Right ventricle myocardium inferior (tissue), 1 donor: ENCODE measurements at regions not wholly inside any gene's neighbourhood (a gene's known extent, or its start where the extent isn't known, plus 50 kb on each side); places are given as distances from the start of the nearest gene placed in this dataset.
"Not testable (repeated sequence)": the region's sequence is repeated elsewhere in the genome, so short reads cannot be mapped to it uniquely, and the experiment has no call there.

ENCODE experiments used
- ATAC-seq: fragments of 200-7000 bp; cut with Tn5 transposase; one replicate; pipeline ENCODE4 v1.9.1; 2020; ENCODE audit warnings: mild to moderate bottlenecking, moderate library complexity
- DNase-seq: peaks from one replicate; pipeline ENCODE4 v3.0.0; 2021; ENCODE audit errors: missing footprints
- intact Hi-C: fragments of 100-400 bp; cut with DNase I; formaldehyde crosslinking; loops from one replicate; pipeline ENCODE4 v1.11.0; 2022
- donor health status: DM: no; HTN: yes; CAD: no; lungs with severe emphysema.

GRCh38 chr3:40939030-40939740 is 260.1 kb upstream of the CTNNB1 start:
- DNase-seq (no peak), ATAC-seq (peak; percentile 37)
- intact Hi-C loops: no loop called here

GRCh38 chr3:40939741-40940130 is 259.6 kb upstream of the CTNNB1 start:
- peak; percentile 23 for ATAC-seq
- intact Hi-C loops: no loop called here
- DNase-seq: no peak

GRCh38 chr3:40940651-40941050 is 258.7 kb upstream of the CTNNB1 start:
- DNase-seq (no peak), ATAC-seq (no peak)
- intact Hi-C loops: no loop called here

GRCh38 chr3:40947022-40947421 is 252.3 kb upstream of the CTNNB1 start:
- ATAC-seq, DNase-seq, intact Hi-C loops: not testable (repeated sequence)

DNA sequence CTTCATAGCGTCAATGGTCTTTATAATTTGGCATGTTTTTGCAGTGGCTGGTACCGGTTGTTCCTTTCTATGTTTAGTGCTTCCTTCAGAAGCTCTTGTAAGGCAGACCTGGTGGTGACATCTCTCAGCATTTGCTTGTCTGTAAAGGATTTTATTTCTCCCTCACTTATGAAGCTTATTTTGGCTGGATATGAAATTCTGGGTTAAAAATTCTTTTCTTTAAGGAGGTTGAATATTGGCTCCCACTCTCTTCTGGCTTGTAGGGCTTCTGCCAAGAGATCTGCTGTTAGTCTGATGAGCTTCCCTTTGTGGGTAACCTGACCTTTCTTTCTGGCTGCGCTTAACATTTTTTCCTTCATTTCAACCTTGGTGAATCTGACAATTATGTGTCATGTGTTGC is 250.0 kb upstream of the CTNNB1 start:
- ATAC-seq, DNase-seq, intact Hi-C loops: not testable (repeated sequence)

GRCh38 chr3:40951636-40952035 is 247.7 kb upstream of the CTNNB1 start:
- DNase-seq (no peak), ATAC-seq (no peak)
- intact Hi-C loops: no loop called here

DNA sequence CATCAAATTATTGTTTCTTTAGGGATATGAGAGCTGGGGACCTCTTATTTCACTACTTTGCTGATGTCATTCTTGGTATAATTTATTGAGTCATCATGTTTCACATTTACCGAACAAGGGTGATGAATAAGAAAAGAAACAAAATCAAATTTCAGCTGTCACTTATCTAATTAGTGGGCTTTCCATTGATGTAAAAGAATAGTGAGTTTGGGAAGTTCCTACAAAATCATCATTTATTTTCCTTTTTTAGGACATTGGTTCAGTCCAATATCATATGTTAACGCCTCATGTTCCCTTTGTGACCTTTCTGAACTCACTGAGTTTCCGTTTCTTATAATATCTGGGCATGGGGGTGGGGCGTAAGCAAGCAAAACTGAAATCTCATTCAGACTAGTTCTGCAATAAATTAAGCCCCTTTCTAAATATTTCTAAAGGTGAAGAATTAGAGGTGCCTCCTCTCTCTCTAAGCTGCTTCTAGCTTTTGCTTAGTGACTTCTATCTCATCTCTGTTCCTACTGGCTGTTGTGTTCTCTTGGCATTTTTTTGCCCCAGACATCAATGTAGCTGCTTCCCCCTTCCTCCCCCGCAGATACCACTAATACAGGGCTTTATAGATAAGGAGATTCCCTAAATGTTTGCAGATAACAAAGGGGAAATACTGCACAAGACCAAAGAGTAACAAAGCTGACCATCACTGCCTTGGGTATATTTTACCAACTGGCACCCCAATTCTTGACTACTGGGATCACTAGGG is 238.0 kb upstream of the CTNNB1 start:
- no peak for DNase-seq
- ATAC-seq: no peak
- intact Hi-C loops: no loop called here

DNA sequence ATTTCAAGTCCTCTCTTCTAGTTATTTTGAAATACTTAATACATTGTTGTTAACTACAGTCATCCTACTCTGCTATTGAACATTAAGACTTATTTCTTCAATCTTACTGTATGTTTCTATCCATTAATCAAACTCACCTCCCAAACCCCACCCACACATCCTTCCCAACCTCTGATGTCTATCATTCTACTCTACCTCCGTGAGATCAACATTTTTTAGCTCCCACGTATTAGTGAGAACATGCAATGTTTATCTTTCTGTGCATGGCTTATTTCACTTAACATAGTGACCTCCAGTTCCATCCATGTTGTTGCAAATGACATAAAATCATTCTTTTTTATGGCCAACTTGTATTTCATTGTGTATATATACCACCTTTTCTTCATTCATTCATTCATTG is 236.6 kb upstream of the CTNNB1 start:
- DNase-seq (no peak), ATAC-seq (no peak)
- intact Hi-C loops: no loop called here

GRCh38 chr3:40968666-40969065 is 230.6 kb upstream of the CTNNB1 start:
- DNase-seq (no peak), ATAC-seq (no peak)
- intact Hi-C loops: no loop called here

GRCh38 chr3:40969341-40969740 is 230.0 kb upstream of the CTNNB1 start:
- intact Hi-C loops: no loop called here
- ATAC-seq (no peak), DNase-seq (no peak)

DNA sequence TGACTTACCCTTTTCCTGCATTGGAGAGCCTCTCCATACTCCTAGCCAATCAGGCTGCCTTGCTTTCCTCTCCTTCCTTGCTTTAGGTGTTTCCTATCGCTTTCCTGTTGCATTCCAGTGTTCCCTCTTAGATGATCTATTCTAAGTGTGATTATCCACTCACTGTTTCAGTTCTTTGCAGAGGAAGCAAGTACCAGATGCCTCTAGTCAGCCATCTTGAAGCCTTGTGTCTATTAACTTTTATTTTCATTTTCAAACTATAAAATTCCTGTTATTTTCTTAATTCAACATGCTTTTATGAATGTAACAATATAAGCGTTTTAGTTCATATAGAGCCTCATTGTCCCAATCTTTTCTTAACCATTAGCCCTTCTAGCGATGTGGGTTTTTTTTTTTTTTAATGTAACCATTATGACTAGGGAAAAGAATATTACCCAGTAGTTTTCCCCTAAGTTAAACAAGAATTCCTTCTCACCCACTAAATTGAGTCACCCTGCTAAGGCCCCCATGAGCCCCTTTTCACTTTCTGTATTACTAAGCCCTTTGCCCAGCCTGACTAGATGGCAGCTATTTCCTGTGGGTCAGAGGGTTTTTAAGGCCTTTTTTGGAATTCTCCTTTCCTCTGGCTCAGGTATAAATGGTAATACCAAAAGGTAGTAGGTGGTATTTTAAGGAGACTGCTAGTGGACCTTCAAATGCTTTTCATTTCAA is 229.4 kb upstream of the CTNNB1 start:
- intact Hi-C loops: loop anchor here (5.0 kb wide), 2 partner anchors 93 to 188 kb away; no protein-coding TSS in a partner anchor
- ATAC-seq (no peak), DNase-seq (no peak)

DNA sequence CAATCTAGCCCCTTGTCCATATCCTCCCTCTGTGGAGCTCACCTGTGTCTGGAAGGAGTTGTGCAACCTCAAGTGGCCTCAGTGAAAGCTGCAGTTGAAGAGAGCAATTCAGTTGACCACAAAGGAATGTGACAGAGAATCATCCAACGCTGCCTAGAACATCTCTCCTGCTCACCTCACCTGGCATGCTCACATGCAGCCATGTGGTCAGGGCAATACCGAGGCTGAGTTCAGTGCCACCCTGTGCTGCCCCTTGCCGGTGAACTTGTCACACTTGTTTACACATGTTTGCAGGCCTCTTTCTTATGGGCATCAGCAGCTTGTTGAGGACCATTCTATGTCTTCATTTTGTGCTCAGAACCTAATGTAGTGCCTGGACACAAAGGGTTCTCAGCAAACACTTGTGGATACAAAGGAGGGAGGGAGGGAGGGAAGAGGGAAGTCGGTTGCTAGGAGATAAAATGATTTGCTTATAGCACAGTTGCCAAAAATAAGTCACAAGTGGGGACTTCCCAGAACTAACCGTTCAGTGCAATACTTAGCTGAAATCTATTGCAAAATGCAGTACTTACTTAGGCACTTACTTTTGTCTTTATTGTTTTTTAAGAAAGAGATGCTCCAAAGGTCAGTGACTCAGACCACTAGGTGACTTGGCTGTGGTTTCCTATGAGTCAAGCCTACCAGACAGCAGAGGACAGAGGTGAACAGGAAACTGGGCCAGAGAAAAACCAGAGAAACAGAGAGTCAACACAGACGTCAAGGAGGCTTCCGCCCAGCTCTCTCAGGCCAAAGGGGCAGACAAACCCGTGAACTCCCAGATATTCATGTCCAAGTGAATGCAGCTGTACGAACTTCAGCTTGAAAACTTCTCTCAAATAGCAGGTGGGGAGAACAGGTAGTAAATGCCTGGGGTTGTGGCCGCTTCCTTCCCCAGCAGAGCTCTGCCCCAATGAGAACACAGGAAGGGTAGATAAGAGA is 227.8 kb upstream of the CTNNB1 start:
- peak; percentile 73 for DNase-seq
- peak; percentile 92 for ATAC-seq
- intact Hi-C loops: loop anchor here (5.0 kb wide), 2 partner anchors 94 to 189 kb away; no protein-coding TSS in a partner anchor

DNA sequence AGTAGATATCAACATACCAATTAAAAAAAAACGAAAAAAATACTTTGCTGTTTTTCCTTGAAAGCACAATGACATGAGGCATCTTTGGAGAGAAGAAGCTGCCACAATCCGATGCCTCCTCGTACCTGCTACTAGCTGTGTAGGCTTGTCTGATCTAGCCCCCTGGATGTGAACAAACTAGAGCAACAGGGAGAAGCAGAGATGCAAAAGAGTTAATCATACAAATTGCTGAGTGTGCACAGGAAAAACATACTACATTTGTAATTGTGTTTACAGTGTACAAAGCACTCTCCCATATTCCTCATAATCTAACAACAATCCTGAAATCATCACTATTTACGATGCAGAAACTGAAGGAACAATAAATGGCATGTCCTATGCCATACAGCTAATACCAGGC is 227.0 kb upstream of the CTNNB1 start:
- intact Hi-C loops: loop anchor here (5.0 kb wide), 2 partner anchors 95 to 190 kb away; no protein-coding TSS in a partner anchor
- ATAC-seq: no peak
- DNase-seq: no peak

DNA sequence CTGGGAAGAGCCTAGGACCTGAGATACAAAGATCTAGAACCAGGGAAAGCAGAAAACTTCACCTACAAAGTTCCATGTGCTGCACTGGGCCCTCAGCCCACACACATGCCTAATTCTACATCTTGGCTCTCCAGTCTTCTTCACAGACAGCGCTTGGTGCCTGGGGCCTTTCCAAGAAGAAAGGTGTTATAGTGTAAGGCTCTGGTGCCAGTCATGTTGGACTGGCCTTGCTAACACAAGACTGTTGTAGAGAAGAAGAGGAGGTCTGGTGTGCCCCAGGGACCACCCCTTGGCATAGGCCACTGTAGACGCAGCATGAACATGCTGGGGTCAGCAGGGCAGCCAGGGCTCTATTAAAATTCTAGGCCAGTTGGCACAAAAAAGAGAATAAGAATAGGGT is 226.2 kb upstream of the CTNNB1 start:
- intact Hi-C loops: loop anchor here (5.0 kb wide), 2 partner anchors 96 to 191 kb away; no protein-coding TSS in a partner anchor
- no peak for ATAC-seq
- no peak for DNase-seq

- ATAC-seq: no peak
- intact Hi-C loops: loop anchor here (2.0 kb wide), 1 partner anchor 223 kb away; the partner anchor contains the start of gene CTNNB1
- DNase-seq: no peak
Observed at GRCh38 chr3:40975711-40976121, 223.6 kb upstream of the CTNNB1 start.

DNA sequence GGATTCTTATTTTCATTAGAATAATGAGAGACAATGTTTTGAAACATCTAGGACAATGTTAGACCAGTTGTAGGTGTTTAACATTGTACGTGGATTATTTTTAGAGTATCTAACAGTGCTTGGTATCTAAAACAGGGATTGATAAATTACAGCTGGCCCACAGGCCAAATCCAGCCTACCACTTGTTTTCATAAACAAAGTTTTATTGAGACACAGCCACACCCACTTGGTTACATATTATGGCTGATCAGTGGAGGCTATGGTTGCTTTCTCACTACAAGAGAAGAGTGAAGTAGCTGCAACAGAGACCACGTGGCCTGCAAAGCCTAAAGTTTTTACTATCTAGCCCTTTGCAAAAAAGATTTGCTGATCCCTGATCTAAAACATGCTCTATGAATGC is 223.1 kb upstream of the CTNNB1 start:
- intact Hi-C loops: no loop called here
- ATAC-seq (no peak), DNase-seq (no peak)

DNA sequence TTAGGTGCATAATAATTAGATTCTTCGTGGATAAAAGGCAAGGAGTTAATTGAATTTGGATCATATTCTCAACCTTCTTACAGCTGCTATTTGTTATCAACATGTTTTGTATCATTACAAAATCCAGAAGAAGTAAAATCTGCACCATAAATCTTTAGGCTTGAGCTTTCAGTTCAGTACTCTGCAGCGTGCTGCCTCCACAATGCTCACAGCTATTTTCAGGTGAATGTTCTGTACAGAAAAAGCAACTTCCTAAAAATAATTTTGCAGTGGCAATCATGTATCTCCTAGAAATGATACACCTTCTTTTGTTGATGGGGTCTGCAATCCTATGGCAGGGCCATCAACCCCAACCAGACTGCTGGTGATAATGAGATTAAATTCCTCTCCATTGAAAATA is 220.9 kb upstream of the CTNNB1 start:
- DNase-seq: no peak
- intact Hi-C loops: no loop called here
- ATAC-seq: no peak

DNA sequence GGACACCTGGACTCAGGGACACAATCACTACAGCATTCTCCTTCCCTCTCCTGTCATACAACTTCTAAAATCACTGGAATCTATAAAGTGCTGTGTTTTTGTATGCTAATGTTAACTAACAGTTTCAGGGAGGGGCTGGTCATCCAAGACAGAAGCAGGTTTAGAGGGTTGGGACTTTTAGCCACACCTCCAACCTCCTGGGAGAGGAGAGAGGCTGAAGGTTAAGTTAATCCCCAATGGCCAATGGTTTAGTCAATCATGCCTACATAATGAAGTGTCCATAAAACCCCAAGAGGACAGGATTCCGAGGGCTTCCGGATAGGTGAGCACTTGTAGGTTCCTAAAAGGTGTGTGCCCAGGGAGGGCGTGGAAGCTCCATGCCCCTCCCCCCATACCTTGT is 219.3 kb upstream of the CTNNB1 start:
- DNase-seq: no peak
- no peak for ATAC-seq
- intact Hi-C loops: no loop called here
